ENCODE measurements at regions not wholly inside any gene's neighbourhood (a gene's known extent, or its start where the extent isn't known, plus 50 kb on each side); places are given as distances from the start of the nearest gene placed in this dataset.

GRCh38 chr17:71327376-71328059, 793.3 kb upstream of the SOX9 start:
- no peaks in the 10 kb centered on the region for H3K36me3 Mint-ChIP-seq

DNA sequence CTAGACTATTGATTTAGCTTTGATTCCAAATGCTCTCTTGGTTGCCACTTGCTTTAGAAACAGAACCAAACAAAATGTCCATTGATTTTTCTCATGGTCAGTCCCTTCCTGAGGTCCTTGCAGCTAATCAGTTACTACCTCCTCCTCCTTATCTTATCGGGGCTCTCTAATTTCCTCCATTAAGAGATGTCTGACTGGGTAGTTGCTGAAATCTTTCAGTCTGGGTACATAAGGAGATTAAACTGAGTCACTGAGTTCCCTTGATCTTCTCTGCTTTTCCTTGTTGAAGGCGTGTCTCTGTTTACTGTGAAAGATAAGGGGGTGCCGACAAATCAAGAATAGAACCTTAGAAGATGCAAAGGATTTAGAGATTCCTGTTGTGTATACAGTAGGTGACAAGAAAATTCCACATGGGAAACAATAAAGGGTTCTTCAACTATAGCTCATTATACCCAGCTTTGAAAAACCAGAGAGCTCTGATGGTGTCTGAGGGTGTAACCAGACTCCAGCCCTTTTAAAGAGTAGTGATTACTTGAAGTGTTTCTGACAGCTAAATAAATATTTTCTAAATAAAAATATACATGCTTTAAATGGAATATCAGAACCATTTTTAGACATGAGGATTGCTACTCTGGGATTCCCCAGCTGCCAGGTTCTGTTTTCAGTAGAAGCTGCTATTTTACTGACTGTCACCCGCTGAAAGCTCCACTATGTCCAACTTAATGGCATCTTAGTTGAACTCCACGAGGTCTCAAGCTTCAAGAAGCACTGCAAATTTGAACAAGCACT, 791.3 kb upstream of the SOX9 start:
- Mint-ChIP-seq H3K27me3 (ENCODE audit: low read depth) (peaks cover 5% of the 10 kb centered on the region), H3K4me1 (no peaks in the 10 kb centered on the region), H3K27ac (no peak overlapping the region), H3K36me3 (no peaks in the 10 kb centered on the region), H3K9me3 (no peaks in the 10 kb centered on the region), H3K4me3 (no peak overlapping the region)
- no peak for DNase-seq (ENCODE audit: low spot score in 2 of 2, unreplicated experiment in 2 of 2)
- TF ChIP-seq CTCF (IDR thresholded peaks at IDR 0.05; ENCODE audit: unreplicated experiment): no peak

More at GRCh38 chr17:71327376-71328059, 793.3 kb upstream of the SOX9 start:
- Mint-ChIP-seq H3K9me3 (no peaks in the 10 kb centered on the region), H3K4me3 (no peak overlapping the region), H3K4me1 (no peaks in the 10 kb centered on the region), H3K27me3 (ENCODE audit: low read depth) (peaks cover 5% of the 10 kb centered on the region), H3K27ac (no peak overlapping the region)
- DNase-seq (ENCODE audit: low spot score in 2 of 2, unreplicated experiment in 2 of 2): no peak
- TF ChIP-seq CTCF (IDR thresholded peaks at IDR 0.05; ENCODE audit: unreplicated experiment): no peak

GRCh38 chr17:71330099-71330375, 790.8 kb upstream of the SOX9 start:
- DNase-seq (ENCODE audit: low spot score in 2 of 2, unreplicated experiment in 2 of 2): no peak
- H3K27ac Mint-ChIP-seq: no peak overlapping the region
- H3K4me3 Mint-ChIP-seq: no peak overlapping the region
- H3K27me3 Mint-ChIP-seq (ENCODE audit: low read depth): peaks cover 5% of the 10 kb centered on the region
- H3K36me3 Mint-ChIP-seq: no peaks in the 10 kb centered on the region
- H3K9me3 Mint-ChIP-seq: no peaks in the 10 kb centered on the region
- no peak for TF ChIP-seq CTCF (IDR thresholded peaks at IDR 0.05; ENCODE audit: unreplicated experiment)
- H3K4me1 Mint-ChIP-seq: no peaks in the 10 kb centered on the region

- Mint-ChIP-seq H3K4me3 (no peak overlapping the region), H3K27ac (no peak overlapping the region), H3K9me3 (no peaks in the 10 kb centered on the region), H3K27me3 (ENCODE audit: low read depth) (peaks cover 5% of the 10 kb centered on the region), H3K36me3 (no peaks in the 10 kb centered on the region), H3K4me1 (no peaks in the 10 kb centered on the region)
- no peak for TF ChIP-seq CTCF (IDR thresholded peaks at IDR 0.05; ENCODE audit: unreplicated experiment)
- DNase-seq (ENCODE audit: low spot score in 2 of 2, unreplicated experiment in 2 of 2): no peak
These were observed 789.0 kb upstream of the SOX9 start for GRCh38 chr17:71331754-71332325.

DNA sequence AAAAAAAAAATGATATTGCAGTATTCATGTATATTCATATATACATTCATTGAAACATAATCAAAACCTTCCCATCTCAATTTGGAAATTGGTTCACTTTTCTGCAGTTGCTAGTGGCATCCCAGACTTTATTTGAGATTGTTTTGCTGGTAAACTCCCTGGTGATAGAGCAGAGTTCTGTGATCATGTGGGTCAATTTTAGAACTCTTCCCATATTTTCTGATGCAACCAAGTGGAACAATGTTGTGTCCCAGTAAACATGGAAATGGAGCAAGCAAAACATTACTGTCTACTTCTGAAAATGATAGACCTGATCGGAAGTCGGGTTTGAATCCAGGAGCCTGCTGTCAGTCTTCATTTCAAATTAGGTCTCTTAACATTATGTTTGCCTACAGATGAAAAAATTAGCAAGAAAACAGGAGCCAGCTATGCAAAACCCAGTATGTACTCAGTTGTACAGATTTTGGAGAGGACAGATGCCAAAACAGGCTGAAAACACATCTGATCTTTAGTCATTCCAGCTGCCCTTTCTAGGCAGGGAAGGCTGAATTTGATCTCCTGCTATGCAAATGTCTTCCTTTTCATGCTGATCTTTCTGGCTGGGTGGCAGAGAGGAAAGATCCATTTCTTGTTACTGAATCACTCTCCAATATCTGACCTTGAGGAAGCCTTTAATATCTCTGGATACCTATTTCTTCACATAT, 786.6 kb upstream of the SOX9 start:
- Mint-ChIP-seq H3K27me3 (ENCODE audit: low read depth) (no peaks in the 10 kb centered on the region), H3K36me3 (no peaks in the 10 kb centered on the region), H3K9me3 (no peaks in the 10 kb centered on the region), H3K4me1 (no peaks in the 10 kb centered on the region), H3K4me3 (no peak overlapping the region), H3K27ac (no peak overlapping the region)
- no peak for TF ChIP-seq CTCF (IDR thresholded peaks at IDR 0.05; ENCODE audit: unreplicated experiment)
- DNase-seq (ENCODE audit: low spot score in 2 of 2, unreplicated experiment in 2 of 2): no peak
